NCI-H446 (cell line): ENCODE measurements at regions not wholly inside any gene's neighbourhood (a gene's known extent, or its start where the extent isn't known, plus 50 kb on each side); places are given as distances from the start of the nearest gene placed in this dataset.
"Not testable (repeated sequence)": the region's sequence is repeated elsewhere in the genome, so short reads cannot be mapped to it uniquely, and the experiment has no call there.

ENCODE experiments used
- DNase-seq, 2 experiments: peaks; one replicate each; lab custom pipeline; 2025; lab: John Stamatoyannopoulos, UW

- no peak for DNase-seq
Observed at GRCh38 chr12:75705749-75706711, 194.6 kb upstream of the KRR1 start.

- no peak for DNase-seq
Observed at GRCh38 chr12:75704664-75705063, 193.3 kb upstream of the KRR1 start.

GRCh38 chr12:75704208-75704607 lies 192.8 kb upstream of the KRR1 start:
- no peak for DNase-seq

GRCh38 chr12:75703131-75703530 lies 191.7 kb upstream of the KRR1 start:
- DNase-seq, result no peak

GRCh38 chr12:75702477-75703093 lies 191.2 kb upstream of the KRR1 start:
- no peak for DNase-seq

- DNase-seq, result no peak
Observed at GRCh38 chr12:75701859-75702258, 190.4 kb upstream of the KRR1 start.

GRCh38 chr12:75699728-75700496 lies 188.5 kb upstream of the KRR1 start:
- DNase-seq, result no peak

GRCh38 chr12:75699251-75699650 lies 187.8 kb upstream of the KRR1 start:
- DNase-seq, result no peak

- no peak for DNase-seq
Observed at GRCh38 chr12:75698052-75698451, 186.6 kb upstream of the KRR1 start.

GRCh38 chr12:75695926-75696325 lies 184.5 kb upstream of the KRR1 start:
- no peak for DNase-seq

GRCh38 chr12:75694534-75695268 lies 183.3 kb upstream of the KRR1 start:
- DNase-seq, result no peak

- DNase-seq, result no peak
Observed at GRCh38 chr12:75692876-75693275, 181.5 kb upstream of the KRR1 start.

GRCh38 chr12:75690296-75690955 lies 179.0 kb upstream of the KRR1 start:
- DNase-seq, result no peak

- peak in 1 of 2 experiments; percentile 53 for DNase-seq
Observed at GRCh38 chr12:75686233-75686632, 174.8 kb upstream of the KRR1 start.

GRCh38 chr12:75685617-75686225 lies 174.3 kb upstream of the KRR1 start:
- DNase-seq, result peak in 1 of 2 experiments; percentile 6

- DNase-seq, result peak in 1 of 2 experiments; percentile 23
Observed at GRCh38 chr12:75684678-75685616, 173.5 kb upstream of the KRR1 start.

- DNase-seq, result not testable (repeated sequence)
Observed at GRCh38 chr12:75683995-75684586, 172.7 kb upstream of the KRR1 start.

- no peak for DNase-seq
Observed at GRCh38 chr12:75683220-75683619, 171.8 kb upstream of the KRR1 start.

- DNase-seq, result no peak
Observed at GRCh38 chr12:75677522-75677921, 166.1 kb upstream of the KRR1 start.
